Lung microvascular endothelial cell (primary cell): ENCODE measurements at regions not wholly inside any gene's neighbourhood (a gene's known extent, or its start where the extent isn't known, plus 50 kb on each side); places are given as distances from the start of the nearest gene placed in this dataset.
"Not testable (repeated sequence)": the region's sequence is repeated elsewhere in the genome, so short reads cannot be mapped to it uniquely, and the experiment has no call there.

ENCODE experiments used
- DNase-seq, 2 donors: peaks; one replicate each; pipeline versions ENCODE4 v3.0.0 to v3.0.0-alpha.2; 2010; ENCODE audit warnings: low read depth in 2 of 2

GRCh38 chr1:191498318-191498717 is 659.9 kb upstream of the RGS18 start:
- peak in 1 of 2 donors; percentile 1 for DNase-seq

- DNase-seq = no peak
Observed at GRCh38 chr1:191498825-191499224, 659.4 kb upstream of the RGS18 start.

GRCh38 chr1:191504999-191505398 is 653.3 kb upstream of the RGS18 start:
- DNase-seq = no peak

GRCh38 chr1:191508239-191508638 is 650.0 kb upstream of the RGS18 start:
- DNase-seq = no peak

- DNase-seq = not testable (repeated sequence)
Observed at GRCh38 chr1:191511480-191511879, 646.8 kb upstream of the RGS18 start.

- DNase-seq = no peak
Observed at GRCh38 chr1:191517826-191518225, 640.4 kb upstream of the RGS18 start.

GRCh38 chr1:191519519-191519918 is 638.7 kb upstream of the RGS18 start:
- no peak for DNase-seq

GRCh38 chr1:191520345-191520744 is 637.9 kb upstream of the RGS18 start:
- no peak for DNase-seq

- not testable (repeated sequence) for DNase-seq
Observed at GRCh38 chr1:191525944-191526343, 632.3 kb upstream of the RGS18 start.

GRCh38 chr1:191528275-191528674 is 630.0 kb upstream of the RGS18 start:
- no peak for DNase-seq

- no peak for DNase-seq
Observed at GRCh38 chr1:191530928-191531327, 627.3 kb upstream of the RGS18 start.

- DNase-seq = no peak
Observed at GRCh38 chr1:191533254-191533653, 625.0 kb upstream of the RGS18 start.

- DNase-seq = no peak
Observed at GRCh38 chr1:191536791-191537429, 621.4 kb upstream of the RGS18 start.

GRCh38 chr1:191541758-191542157 is 616.5 kb upstream of the RGS18 start:
- DNase-seq = no peak

- no peak for DNase-seq
Observed at GRCh38 chr1:191542444-191542843, 615.8 kb upstream of the RGS18 start.

- no peak for DNase-seq
Observed at GRCh38 chr1:191546803-191547202, 611.5 kb upstream of the RGS18 start.

GRCh38 chr1:191551019-191551418 is 607.2 kb upstream of the RGS18 start:
- DNase-seq = no peak

- DNase-seq = no peak
Observed at GRCh38 chr1:191558379-191558778, 599.9 kb upstream of the RGS18 start.

GRCh38 chr1:191561276-191561675 is 597.0 kb upstream of the RGS18 start:
- DNase-seq = no peak

GRCh38 chr1:191564275-191564674 is 594.0 kb upstream of the RGS18 start:
- DNase-seq = no peak

- no peak for DNase-seq
Observed at GRCh38 chr1:191572479-191572878, 585.8 kb upstream of the RGS18 start.

- DNase-seq = no peak
Observed at GRCh38 chr1:191575180-191575579, 583.1 kb upstream of the RGS18 start.

GRCh38 chr1:191575746-191576145 is 582.5 kb upstream of the RGS18 start:
- DNase-seq = no peak

GRCh38 chr1:191577213-191577612 is 581.0 kb upstream of the RGS18 start:
- no peak for DNase-seq
